Vagina (tissue), 2 donors: ENCODE measurements at regions not wholly inside any gene's neighbourhood (a gene's known extent, or its start where the extent isn't known, plus 50 kb on each side); places are given as distances from the start of the nearest gene placed in this dataset.

Experiments used
- DNase-seq, 2 donors: peaks; one replicate each; pipeline ENCODE4 v3.0.0-alpha.2; 2017; ENCODE audit errors: extremely low spot score in 2 of 2
- H3K27ac ChIP-seq: fragments of 200-600 bp; sonication (generic); one replicate; pipeline ENCODE4 v1.5.1; 2019
- H3K27me3 ChIP-seq: fragments of 200-600 bp; sonication (generic); one replicate; pipeline ENCODE4 v1.5.1; 2019
- H3K36me3 ChIP-seq, 2 donors: fragments of 200-600 bp; sonication (generic); one replicate each; pipeline ENCODE4 v1.5.1; 2017 to 2019
- H3K4me1 ChIP-seq: fragments of 200-600 bp; sonication (generic); one replicate; pipeline ENCODE4 v1.5.1; 2019
- H3K4me3 ChIP-seq, 2 donors: fragments of 200-600 bp; sonication (generic); 1 replicate in 1 of 2; 2 replicates in 1 of 2; pipeline ENCODE4 v1.5.1; 2016 to 2019
- H3K9me3 ChIP-seq: fragments of 200-600 bp; sonication (generic); one replicate; pipeline ENCODE4 v1.5.1; 2019
- POLR2A ChIP-seq, 2 donors: fragments of 450-650 bp; IDR thresholded peaks; one replicate each; pipeline ENCODE4 v1.6.1; 2017; ENCODE audit warnings: antibody characterized with exemption in 2 of 2, mild to moderate bottlenecking in 2 of 2, moderate library complexity in 2 of 2
- POLR2AphosphoS5 ChIP-seq, 2 donors: sonication (generic); formaldehyde crosslinking; IDR thresholded peaks; one replicate each; pipeline ENCODE4 v1.9.0; 2017; ENCODE audit warnings: antibody characterized with exemption in 2 of 2, mild to moderate bottlenecking in 2 of 2, low read depth in 1 of 2; ENCODE audit not compliant: insufficient read depth in 1 of 2
- intact Hi-C: fragments of 100-400 bp; cut with DNase I; formaldehyde crosslinking; loops from one replicate; pipeline ENCODE4 v1.15.1; 2023
- TF ChIP-seq, protein P1 (sequence below), 3 experiments: fragments of 450-650 bp in 2 of 3; fragments of 200-600 bp in 1 of 3; sonication (generic) in 1 of 3; IDR thresholded peaks; one replicate each; pipeline ENCODE4 v1.5.1; 2017 to 2019; ENCODE audit warnings: antibody characterized with exemption in 3 of 3, mild to moderate bottlenecking in 2 of 3, moderate library complexity in 2 of 3

DNA sequence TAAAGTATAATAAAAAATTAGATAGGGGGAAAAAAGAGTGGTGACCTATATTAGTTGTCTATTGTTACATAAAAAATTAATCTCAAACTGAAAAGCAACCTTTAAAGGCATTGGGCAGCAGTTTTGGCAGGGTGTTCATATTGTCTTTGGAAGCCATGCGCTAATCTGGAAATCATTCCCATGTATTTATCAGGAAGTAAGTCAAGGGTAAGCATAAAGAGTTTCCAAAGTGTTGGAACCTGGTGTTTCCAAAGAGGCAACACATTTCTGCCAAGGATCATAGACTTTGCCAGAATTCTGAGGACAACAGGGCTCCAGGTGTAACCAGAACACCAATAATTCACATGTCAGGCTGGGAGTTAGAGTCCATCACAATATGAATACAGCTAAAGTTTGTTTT, 55.7 kb upstream of the EGFR start:
- H3K9me3 ChIP-seq: no peaks in the 10 kb centered on the region
- H3K27me3 ChIP-seq: no peaks in the 10 kb centered on the region
- intact Hi-C loops: no loop called here
- H3K4me1 ChIP-seq: peaks cover 12% of the 10 kb centered on the region
- H3K4me3 ChIP-seq: no peak overlapping the region
- H3K36me3 ChIP-seq: no peaks in the 10 kb centered on the region
- no peak for DNase-seq
- H3K27ac ChIP-seq: no peak overlapping the region
- TF ChIP-seq POLR2AphosphoS5 (IDR thresholded peaks at IDR 0.05; ENCODE audit: insufficient read depth in 1 of 2, low read depth in 1 of 2): no peak
- TF ChIP-seq, protein P1, sequence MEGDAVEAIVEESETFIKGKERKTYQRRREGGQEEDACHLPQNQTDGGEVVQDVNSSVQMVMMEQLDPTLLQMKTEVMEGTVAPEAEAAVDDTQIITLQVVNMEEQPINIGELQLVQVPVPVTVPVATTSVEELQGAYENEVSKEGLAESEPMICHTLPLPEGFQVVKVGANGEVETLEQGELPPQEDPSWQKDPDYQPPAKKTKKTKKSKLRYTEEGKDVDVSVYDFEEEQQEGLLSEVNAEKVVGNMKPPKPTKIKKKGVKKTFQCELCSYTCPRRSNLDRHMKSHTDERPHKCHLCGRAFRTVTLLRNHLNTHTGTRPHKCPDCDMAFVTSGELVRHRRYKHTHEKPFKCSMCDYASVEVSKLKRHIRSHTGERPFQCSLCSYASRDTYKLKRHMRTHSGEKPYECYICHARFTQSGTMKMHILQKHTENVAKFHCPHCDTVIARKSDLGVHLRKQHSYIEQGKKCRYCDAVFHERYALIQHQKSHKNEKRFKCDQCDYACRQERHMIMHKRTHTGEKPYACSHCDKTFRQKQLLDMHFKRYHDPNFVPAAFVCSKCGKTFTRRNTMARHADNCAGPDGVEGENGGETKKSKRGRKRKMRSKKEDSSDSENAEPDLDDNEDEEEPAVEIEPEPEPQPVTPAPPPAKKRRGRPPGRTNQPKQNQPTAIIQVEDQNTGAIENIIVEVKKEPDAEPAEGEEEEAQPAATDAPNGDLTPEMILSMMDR (IDR thresholded peaks at IDR 0.05): no peak
- TF ChIP-seq POLR2A (IDR thresholded peaks at IDR 0.05): no peak

DNA sequence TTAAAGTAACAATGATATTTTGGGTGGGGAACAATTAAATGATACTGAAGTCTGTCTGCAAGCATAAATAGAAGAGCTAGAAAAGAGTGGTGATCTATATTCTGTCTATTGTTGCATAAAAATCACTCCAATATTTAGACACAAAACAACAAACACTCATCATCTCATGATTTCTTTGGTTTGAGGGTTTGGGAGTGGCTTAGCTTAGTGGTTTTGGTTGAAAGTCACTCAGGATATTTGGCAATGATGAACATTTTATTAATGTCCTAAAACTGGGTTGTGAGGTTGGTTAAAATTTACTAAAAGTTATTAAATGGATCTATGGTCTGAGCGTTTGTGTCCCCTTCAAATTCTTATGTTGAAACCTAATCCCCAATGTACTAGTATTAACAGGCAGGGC, 54.7 kb upstream of the EGFR start:
- no peak overlapping the region for H3K4me3 ChIP-seq
- H3K4me1 ChIP-seq: peaks cover 12% of the 10 kb centered on the region
- intact Hi-C loops: no loop called here
- no peak for DNase-seq
- no peaks in the 10 kb centered on the region for H3K27me3 ChIP-seq
- no peak overlapping the region for H3K27ac ChIP-seq
- no peaks in the 10 kb centered on the region for H3K36me3 ChIP-seq
- H3K9me3 ChIP-seq: no peaks in the 10 kb centered on the region
- TF ChIP-seq POLR2AphosphoS5 (IDR thresholded peaks at IDR 0.05; ENCODE audit: insufficient read depth in 1 of 2, low read depth in 1 of 2): no peak
- TF ChIP-seq, protein P1 (IDR thresholded peaks at IDR 0.05): no peak
- TF ChIP-seq POLR2A (IDR thresholded peaks at IDR 0.05): no peak

DNA sequence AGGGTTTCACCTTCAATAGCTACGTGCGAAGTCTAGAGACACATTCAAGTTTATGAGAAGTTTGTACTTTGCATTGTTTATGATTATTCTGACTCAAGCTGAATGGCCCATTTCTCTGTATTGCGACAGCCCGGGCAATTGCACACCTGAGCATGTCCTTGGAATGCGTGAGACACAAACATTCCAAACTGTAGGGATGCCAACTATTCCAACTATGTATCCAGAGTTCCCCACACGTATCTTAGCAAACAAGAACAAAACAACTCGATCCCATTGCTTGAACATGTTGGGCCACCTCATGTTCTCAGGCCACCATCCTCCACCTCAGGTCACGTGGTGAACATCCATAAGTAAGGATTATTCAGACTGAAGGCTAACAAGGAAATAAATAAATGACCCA, 51.4 kb upstream of the EGFR start:
- no peaks in the 10 kb centered on the region for H3K36me3 ChIP-seq
- no peaks in the 10 kb centered on the region for H3K9me3 ChIP-seq
- no peak for DNase-seq
- no peaks in the 10 kb centered on the region for H3K27me3 ChIP-seq
- no peak overlapping the region for H3K4me3 ChIP-seq
- H3K4me1 ChIP-seq: peaks cover 6% of the 10 kb centered on the region
- TF ChIP-seq POLR2A (IDR thresholded peaks at IDR 0.05) (no peak), POLR2AphosphoS5 (IDR thresholded peaks at IDR 0.05; ENCODE audit: insufficient read depth in 1 of 2, low read depth in 1 of 2) (no peak)
- TF ChIP-seq, protein P1 (IDR thresholded peaks at IDR 0.05): no peak
- intact Hi-C loops: no loop called here
- H3K27ac ChIP-seq: peak overlapping the region; percentile 7

DNA sequence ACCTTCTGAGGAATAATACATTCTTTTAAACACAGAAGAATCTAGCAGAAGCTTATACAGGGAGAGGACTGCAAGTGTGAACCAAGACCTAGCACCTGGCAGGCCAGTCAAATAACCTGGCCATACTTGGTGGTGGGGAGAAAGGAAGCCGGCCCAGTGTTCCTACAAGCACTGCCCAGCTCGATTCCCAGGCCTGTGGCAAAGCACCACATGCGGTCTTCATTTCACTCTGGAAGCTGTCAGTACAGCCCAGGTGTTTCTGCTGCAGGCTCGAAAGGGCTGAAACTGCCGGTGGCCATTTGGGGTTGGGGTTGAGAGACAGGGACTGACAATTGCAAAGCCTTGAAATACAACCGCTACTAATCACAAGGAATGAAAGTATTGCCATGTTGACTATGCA, 50.8 kb upstream of the EGFR start:
- H3K27ac ChIP-seq: no peak overlapping the region

More for the DNA sequence above, 50.8 kb upstream of the EGFR start:
- intact Hi-C loops: no loop called here
- Histone ChIP-seq H3K27me3 (no peaks in the 10 kb centered on the region), H3K36me3 (no peaks in the 10 kb centered on the region), H3K4me3 (no peak overlapping the region), H3K9me3 (no peaks in the 10 kb centered on the region), H3K4me1 (peaks cover 6% of the 10 kb centered on the region)
- TF ChIP-seq, protein P1 (IDR thresholded peaks at IDR 0.05): no peak
- TF ChIP-seq POLR2A (IDR thresholded peaks at IDR 0.05) (no peak), POLR2AphosphoS5 (IDR thresholded peaks at IDR 0.05; ENCODE audit: insufficient read depth in 1 of 2, low read depth in 1 of 2) (no peak)
- DNase-seq: no peak
